ENCODE measurements at regions not wholly inside any gene's neighbourhood (a gene's known extent, or its start where the extent isn't known, plus 50 kb on each side); places are given as distances from the start of the nearest gene placed in this dataset.

DNA sequence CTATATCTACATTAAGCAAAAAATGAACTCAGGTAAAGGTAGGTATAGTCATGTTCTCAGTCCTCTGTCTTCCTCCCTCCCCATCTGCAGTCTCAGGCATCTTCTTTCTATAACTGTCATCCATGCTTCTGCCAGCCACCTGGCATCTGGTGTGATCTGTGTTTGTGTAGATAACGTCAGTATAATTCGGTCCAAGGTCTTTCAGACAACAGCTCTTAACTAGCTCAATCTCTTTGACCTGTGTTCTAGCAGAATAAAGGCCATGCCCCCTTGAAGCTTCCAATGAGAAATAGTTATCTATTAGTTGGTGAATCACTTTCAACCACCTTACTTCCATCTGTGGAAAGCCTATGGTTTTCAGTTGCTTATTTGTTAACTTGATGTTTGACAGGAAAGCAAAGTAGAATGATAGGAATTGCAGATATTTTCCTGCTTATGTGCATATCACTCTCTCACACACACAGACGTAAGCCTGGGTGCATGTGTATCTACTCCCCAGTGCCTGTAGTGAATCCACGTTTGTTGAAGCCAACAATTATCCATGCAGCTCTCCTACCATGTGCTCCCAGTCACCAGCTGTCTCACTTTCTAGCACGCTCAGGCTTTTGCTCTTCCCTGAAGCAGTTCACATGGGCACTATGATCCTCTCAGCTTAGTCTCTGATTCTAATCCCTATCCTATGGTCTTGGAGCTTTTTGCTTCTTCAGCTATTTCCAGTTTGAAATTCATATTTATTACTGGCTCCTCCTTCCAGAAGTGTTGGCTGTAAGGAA lies 433.7 kb upstream of the MANEA start:
- TF ChIP-seq POLR2A (IDR thresholded peaks at IDR 0.05), result no peak
- TF ChIP-seq, protein P1, sequence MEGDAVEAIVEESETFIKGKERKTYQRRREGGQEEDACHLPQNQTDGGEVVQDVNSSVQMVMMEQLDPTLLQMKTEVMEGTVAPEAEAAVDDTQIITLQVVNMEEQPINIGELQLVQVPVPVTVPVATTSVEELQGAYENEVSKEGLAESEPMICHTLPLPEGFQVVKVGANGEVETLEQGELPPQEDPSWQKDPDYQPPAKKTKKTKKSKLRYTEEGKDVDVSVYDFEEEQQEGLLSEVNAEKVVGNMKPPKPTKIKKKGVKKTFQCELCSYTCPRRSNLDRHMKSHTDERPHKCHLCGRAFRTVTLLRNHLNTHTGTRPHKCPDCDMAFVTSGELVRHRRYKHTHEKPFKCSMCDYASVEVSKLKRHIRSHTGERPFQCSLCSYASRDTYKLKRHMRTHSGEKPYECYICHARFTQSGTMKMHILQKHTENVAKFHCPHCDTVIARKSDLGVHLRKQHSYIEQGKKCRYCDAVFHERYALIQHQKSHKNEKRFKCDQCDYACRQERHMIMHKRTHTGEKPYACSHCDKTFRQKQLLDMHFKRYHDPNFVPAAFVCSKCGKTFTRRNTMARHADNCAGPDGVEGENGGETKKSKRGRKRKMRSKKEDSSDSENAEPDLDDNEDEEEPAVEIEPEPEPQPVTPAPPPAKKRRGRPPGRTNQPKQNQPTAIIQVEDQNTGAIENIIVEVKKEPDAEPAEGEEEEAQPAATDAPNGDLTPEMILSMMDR (IDR thresholded peaks at IDR 0.05), result no peak

Data from prostate gland (tissue), 2 donors.